HG03354 (cell line): ENCODE measurements at regions not wholly inside any gene's neighbourhood (a gene's known extent, or its start where the extent isn't known, plus 50 kb on each side); places are given as distances from the start of the nearest gene placed in this dataset.
"Not testable (repeated sequence)": the region's sequence is repeated elsewhere in the genome, so short reads cannot be mapped to it uniquely, and the experiment has no call there.

ENCODE experiments used
- ATAC-seq: cut with Tn5 transposase; IDR thresholded peaks from one replicate; pipeline ENCODE4 v1.9.1; 2021; ENCODE audit warnings: mild to moderate bottlenecking; ENCODE audit not compliant: unreplicated experiment, poor library complexity, severe bottlenecking

- not testable (repeated sequence) for ATAC-seq
Observed at GRCh38 chr4:119437515-119437914, 115.6 kb upstream of the FABP2 start.

- not testable (repeated sequence) for ATAC-seq
Observed at GRCh38 chr4:119408561-119409224, 86.8 kb upstream of the FABP2 start.

DNA sequence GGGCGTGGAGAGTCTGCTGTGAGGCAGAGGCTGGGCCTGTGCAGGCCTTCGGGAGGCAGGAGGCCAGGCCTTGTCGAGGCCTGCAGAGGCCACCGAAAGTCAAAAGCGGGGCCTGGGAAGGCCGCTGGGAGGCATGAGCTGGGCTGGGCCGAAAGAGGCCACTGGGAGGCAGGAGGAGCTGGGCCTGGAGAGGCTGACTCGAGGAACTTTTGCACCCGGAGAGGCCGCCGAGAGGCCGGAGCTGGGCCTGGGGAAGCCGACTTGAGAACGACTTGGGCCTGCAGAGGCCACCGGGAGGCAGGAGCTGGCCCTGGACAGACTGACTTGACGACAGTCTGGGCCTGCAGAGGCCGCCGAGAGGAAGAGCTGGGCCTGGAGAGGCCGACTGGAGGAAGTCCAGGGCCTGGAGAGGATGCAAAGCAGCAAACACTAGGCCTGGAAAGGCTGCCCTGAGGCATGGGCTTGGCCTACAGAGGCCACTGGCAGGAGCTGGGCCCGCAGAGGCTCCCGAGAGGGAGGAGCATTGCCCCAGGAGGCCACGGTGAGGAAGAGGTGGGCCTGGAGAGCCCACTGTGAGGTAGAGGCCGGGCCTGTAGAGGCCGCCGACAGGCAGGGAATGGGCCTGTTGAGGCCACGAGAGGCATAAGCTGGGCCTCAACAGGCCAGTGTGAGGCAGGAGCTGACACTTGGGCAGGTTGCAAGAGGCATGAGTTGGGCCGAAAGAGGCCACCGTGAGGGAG, 85.0 kb upstream of the FABP2 start:
- ATAC-seq = not testable (repeated sequence)

DNA sequence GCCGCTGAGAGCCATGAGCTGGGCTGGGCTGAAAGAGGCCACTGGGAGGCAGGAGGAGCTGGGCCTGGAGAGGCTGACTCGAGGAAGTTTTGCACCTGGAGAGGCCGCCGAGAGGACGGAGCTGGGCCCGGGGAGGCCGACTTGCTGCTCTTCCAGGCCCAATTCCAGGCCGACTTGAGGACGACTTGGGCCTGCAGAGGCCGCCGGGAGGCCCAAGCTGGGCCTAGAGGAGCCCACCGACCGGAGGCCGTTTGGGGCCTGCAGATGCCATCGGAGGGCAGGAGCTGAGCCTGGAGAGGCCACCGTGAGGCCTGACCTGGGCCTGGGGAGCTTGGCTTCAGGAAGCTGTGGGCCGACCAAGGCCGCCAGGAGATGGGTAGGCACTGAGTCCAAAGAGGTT, 84.1 kb upstream of the FABP2 start:
- not testable (repeated sequence) for ATAC-seq

DNA sequence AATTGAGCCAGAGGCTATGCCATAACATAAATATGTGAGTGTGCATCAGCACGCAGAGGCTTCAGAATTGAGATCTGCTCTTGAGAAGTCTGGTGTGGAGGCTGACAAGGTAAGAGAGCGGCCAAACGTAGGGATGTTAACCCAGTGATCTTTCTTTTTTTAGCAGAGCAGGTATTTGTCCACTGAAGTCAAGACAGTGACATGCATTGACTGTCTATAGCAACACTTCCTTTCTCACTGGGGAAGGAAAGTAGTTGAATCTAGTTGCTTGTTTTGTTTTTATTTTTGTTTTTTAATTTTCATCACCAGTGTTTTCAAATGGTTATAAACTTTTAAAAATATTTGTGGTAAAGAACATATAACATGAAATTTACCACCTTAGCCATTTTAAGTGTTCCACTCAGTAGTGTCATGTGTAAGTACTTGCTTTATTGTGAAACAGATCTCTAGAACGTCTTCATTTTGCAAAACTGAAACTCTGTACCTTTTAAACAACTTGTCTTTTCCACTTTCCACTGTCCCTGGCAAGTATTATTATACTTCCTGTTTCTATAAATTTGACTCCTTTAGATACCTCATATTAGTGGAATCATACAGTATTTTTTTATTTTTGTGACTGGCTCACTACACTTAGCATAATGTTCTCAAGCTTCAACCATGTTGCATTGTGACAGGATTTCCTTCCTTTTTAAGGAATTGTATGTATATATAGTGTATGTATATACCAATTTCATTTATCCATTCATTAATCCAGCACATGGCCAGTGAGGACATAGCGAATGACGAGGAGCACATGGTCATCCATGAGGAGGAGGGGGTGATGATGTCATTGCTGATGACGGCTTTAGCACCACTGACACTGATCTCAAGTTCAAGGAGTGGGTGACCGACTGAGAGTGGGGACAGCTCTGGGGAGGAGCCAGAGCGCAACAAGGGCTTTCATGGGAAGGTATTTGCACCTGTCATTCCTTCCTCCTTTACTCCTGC, 80.7 kb upstream of the FABP2 start:
- ATAC-seq = peak; percentile 79

- ATAC-seq = not testable (repeated sequence)
Observed at GRCh38 chr4:119395701-119396100, 73.8 kb upstream of the FABP2 start.

GRCh38 chr4:119394826-119395225, 72.9 kb upstream of the FABP2 start:
- ATAC-seq = no peak

GRCh38 chr4:119388791-119389190, 66.9 kb upstream of the FABP2 start:
- ATAC-seq = not testable (repeated sequence)

DNA sequence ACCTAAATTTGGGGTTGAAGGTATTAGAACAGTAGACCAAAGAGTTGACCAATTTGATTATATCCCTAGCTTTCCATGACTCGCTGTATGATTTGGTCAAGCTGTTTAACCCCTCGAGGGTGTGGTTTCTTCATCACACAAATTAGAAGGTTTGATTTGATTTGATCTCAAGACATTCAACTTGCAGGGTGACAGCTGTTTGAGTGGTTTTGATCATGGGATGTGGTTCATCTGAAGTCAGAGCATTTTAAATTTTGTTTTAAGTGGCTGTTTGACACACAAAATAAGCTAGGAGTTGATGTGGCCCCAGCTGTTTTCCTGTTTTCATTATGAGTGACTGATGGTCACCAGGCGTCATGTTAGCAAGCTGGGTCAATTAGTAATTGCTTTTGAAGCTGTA, 52.7 kb upstream of the FABP2 start:
- not testable (repeated sequence) for ATAC-seq

DNA sequence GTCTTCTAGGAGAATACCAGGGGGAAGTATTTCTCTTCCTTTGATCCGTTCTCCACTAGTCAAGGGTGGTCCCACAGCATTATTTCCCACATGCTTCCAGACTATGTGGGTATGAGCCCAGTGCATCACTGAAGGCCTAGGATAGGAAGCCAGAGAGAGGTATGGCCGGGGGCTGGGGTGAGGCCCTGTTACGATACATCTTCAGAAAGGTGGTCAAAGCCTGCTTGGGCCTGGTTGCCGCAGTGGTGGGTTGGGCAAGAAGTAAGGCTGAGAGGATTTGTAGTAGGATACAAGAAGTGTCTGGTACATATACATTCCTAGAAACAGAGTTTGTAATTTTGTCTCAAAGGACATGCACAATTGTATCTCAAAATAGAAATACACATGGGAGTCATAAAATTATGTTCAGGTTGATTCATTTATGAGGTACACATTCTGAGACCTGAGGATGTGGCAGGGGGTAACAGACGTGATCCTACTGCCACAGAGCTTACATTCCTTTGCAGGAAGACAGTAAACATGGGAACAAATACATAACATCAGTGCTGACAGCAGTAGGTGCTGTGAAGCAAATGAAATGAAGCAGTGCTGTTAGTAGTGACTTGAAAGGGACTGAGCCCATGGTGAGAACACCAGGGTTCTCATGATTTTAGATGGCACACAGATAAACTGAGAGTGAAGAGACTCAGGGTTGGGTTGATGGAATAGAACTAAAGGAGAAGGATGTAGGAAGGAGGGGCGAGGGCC, 50.6 kb upstream of the FABP2 start:
- not testable (repeated sequence) for ATAC-seq
